Gastroesophageal sphincter (tissue), 4 donors: ENCODE measurements at regions not wholly inside any gene's neighbourhood (a gene's known extent, or its start where the extent isn't known, plus 50 kb on each side); places are given as distances from the start of the nearest gene placed in this dataset.

Experiments
- ATAC-seq: fragments of 150-250 bp; one replicate; pipeline ENCODE4 v1.9.1; 2016; ENCODE audit warnings: mild to moderate bottlenecking, moderate library complexity
- H3K27ac ChIP-seq, 4 donors: fragments of 200-600 bp; sonication (generic) in 3 of 4; 1 replicate in 3 of 4; 2 replicates in 1 of 4; pipeline ENCODE4 v1.5.1; 2016 to 2019
- H3K27me3 ChIP-seq: fragments of 200-600 bp; sonication (generic); one replicate; pipeline ENCODE4 v1.5.1; 2019
- H3K36me3 ChIP-seq, 2 donors: fragments of 200-600 bp; sonication (generic); one replicate each; pipeline ENCODE4 v1.5.1; 2019; ENCODE audit warnings: control low read depth in 1 of 2
- H3K4me1 ChIP-seq, 3 donors: fragments of 200-600 bp; sonication (generic); 1 replicate in 2 of 3; 2 replicates in 1 of 3; pipeline ENCODE4 v1.5.1; 2016 to 2019; ENCODE audit warnings: control low read depth in 2 of 3
- H3K4me3 ChIP-seq, 2 donors: fragments of 200-600 bp; sonication (generic); one replicate each; pipeline ENCODE4 v1.5.1; 2019; ENCODE audit warnings: mild to moderate bottlenecking in 1 of 2, moderate library complexity in 1 of 2
- H3K9me3 ChIP-seq, 3 donors: fragments of 200-600 bp; sonication (generic); one replicate each; pipeline ENCODE4 v1.5.1; 2017 to 2019; ENCODE audit warnings: control low read depth in 2 of 3
- EP300 ChIP-seq: sonication (generic); formaldehyde crosslinking; IDR thresholded peaks from one replicate; pipeline ENCODE4 v1.6.1; 2017; ENCODE audit warnings: antibody characterized with exemption, mild to moderate bottlenecking
- POLR2A ChIP-seq, 2 donors: fragments of 450-650 bp; IDR thresholded peaks; one replicate each; pipeline ENCODE4 v1.6.1; 2017; ENCODE audit warnings: antibody characterized with exemption in 2 of 2, mild to moderate bottlenecking in 2 of 2, moderate library complexity in 1 of 2
- POLR2AphosphoS5 ChIP-seq: sonication (generic); formaldehyde crosslinking; IDR thresholded peaks from one replicate; pipeline ENCODE4 v1.6.1; 2017; ENCODE audit warnings: antibody characterized with exemption
- WGBS, 2 donors: methylation state at CpG; one replicate each; pipeline ENCODE4 v1.1.5; 2018; ENCODE audit warnings: low coverage in 1 of 2; 5-methylcytosine and 5-hydroxymethylcytosine counted together
- TF ChIP-seq, protein P1 (sequence below), 4 experiments: fragments of 200-600 bp in 2 of 4; fragments of 450-650 bp in 2 of 4; sonication (generic) in 1 of 4; IDR thresholded peaks; one replicate each; pipeline ENCODE4 v1.5.1; 2017 to 2019; ENCODE audit warnings: antibody characterized with exemption in 4 of 4, mild to moderate bottlenecking in 2 of 4, moderate library complexity in 2 of 4

GRCh38 chr1:14310476-14310875 lies 288.0 kb upstream of the KAZN start:
- TF ChIP-seq EP300 (no peak), POLR2A (IDR thresholded peaks at IDR 0.05) (no peak), POLR2AphosphoS5 (no peak)
- TF ChIP-seq, protein P1, sequence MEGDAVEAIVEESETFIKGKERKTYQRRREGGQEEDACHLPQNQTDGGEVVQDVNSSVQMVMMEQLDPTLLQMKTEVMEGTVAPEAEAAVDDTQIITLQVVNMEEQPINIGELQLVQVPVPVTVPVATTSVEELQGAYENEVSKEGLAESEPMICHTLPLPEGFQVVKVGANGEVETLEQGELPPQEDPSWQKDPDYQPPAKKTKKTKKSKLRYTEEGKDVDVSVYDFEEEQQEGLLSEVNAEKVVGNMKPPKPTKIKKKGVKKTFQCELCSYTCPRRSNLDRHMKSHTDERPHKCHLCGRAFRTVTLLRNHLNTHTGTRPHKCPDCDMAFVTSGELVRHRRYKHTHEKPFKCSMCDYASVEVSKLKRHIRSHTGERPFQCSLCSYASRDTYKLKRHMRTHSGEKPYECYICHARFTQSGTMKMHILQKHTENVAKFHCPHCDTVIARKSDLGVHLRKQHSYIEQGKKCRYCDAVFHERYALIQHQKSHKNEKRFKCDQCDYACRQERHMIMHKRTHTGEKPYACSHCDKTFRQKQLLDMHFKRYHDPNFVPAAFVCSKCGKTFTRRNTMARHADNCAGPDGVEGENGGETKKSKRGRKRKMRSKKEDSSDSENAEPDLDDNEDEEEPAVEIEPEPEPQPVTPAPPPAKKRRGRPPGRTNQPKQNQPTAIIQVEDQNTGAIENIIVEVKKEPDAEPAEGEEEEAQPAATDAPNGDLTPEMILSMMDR (IDR thresholded peaks at IDR 0.05), result no peak
- H3K27ac ChIP-seq, result no peak overlapping the region
- no peak overlapping the region for H3K4me3 ChIP-seq
- H3K9me3 ChIP-seq, result peaks cover 0 to 5% (median 0%) of the 10 kb centered on the region in 3 donors
- no peaks in the 10 kb centered on the region for H3K36me3 ChIP-seq
- WGBS, 2 donors, result 93% methylated on average over 9 of the region's 9 CpGs; no CpG with 5 or more reads in 1 of the 2 donors
- H3K4me1 ChIP-seq, result peaks cover 0 to 12% (median 3%) of the 10 kb centered on the region in 3 donors
- no peaks in the 10 kb centered on the region for H3K27me3 ChIP-seq
- ATAC-seq, result no peak

GRCh38 chr1:14313731-14314431 lies 284.6 kb upstream of the KAZN start:
- Histone ChIP-seq H3K27me3 (no peaks in the 10 kb centered on the region), H3K4me3 (no peak overlapping the region), H3K9me3 (peaks cover 0 to 5% (median 0%) of the 10 kb centered on the region in 3 donors), H3K4me1 (no peaks in the 10 kb centered on the region), H3K27ac (no peak overlapping the region), H3K36me3 (no peaks in the 10 kb centered on the region)
- WGBS, 2 donors, result 60 to 71% methylated on average over 1 of the region's 1 CpG
- no peak for TF ChIP-seq POLR2A (IDR thresholded peaks at IDR 0.05)
- TF ChIP-seq POLR2AphosphoS5, result no peak
- TF ChIP-seq, protein P1 (IDR thresholded peaks at IDR 0.05), result no peak
- no peak for TF ChIP-seq EP300
- ATAC-seq, result no peak

DNA sequence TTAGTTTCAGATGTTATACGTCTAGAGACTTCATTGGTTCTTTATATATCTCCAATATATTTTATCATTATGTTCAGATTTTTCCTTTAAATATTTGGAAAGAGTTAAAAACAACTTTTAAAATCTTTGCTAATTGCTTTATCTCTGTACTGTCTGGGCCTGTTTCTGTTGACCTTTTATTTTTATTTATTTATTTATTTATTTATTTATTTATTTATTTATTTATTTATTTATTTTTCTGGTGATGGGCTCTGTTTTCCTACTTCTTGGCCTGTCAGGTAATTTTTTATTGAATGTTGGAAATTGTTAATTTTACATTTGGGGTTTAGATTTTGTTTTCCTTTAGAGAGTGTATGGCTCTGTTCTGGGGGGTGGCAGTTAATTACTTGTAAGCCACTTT lies 279.7 kb upstream of the KAZN start:
- H3K27me3 ChIP-seq, result no peaks in the 10 kb centered on the region
- 70 to 80% methylated on average over 1 of the region's 1 CpG for WGBS, 2 donors

GRCh38 chr1:14320518-14320917 lies 278.0 kb upstream of the KAZN start:
- Histone ChIP-seq H3K9me3 (no peaks in the 10 kb centered on the region), H3K36me3 (no peaks in the 10 kb centered on the region), H3K27ac (no peak overlapping the region), H3K4me3 (no peak overlapping the region), H3K4me1 (no peaks in the 10 kb centered on the region), H3K27me3 (no peaks in the 10 kb centered on the region)
- TF ChIP-seq POLR2AphosphoS5 (no peak), EP300 (no peak), POLR2A (IDR thresholded peaks at IDR 0.05) (no peak)
- TF ChIP-seq, protein P1 (IDR thresholded peaks at IDR 0.05), result no peak
- 59 to 79% methylated on average over 2 of the region's 2 CpGs for WGBS, 2 donors
- no peak for ATAC-seq

More for the DNA sequence above, 279.7 kb upstream of the KAZN start:
- H3K4me3 ChIP-seq, result no peak overlapping the region
- no peaks in the 10 kb centered on the region for H3K4me1 ChIP-seq
- no peak for ATAC-seq
- H3K9me3 ChIP-seq, result no peaks in the 10 kb centered on the region
- H3K27ac ChIP-seq, result no peak overlapping the region
- H3K36me3 ChIP-seq, result no peaks in the 10 kb centered on the region
- TF ChIP-seq POLR2AphosphoS5 (no peak), EP300 (no peak), POLR2A (IDR thresholded peaks at IDR 0.05) (no peak)
- TF ChIP-seq, protein P1 (IDR thresholded peaks at IDR 0.05), result no peak

DNA sequence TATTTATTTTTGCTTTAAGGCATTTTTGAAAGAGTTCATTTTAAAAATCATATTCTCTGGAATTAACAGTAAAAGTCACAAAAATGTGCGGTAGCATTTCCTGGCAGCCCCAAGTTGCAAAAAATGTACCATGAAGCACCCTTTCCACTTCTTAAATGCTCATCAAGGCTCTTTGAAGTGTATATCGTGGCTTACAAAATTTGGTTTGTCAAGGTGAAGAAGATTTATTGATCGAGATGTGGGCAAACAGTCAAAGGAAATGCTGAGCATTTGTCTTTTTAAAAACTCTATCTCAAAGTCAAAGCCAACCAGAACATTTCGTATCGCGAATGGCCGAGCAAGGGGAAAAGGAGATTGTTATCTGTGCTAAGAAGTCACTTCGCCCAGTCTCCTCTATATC lies 277.5 kb upstream of the KAZN start:
- no peak for ATAC-seq
- Histone ChIP-seq H3K9me3 (no peaks in the 10 kb centered on the region), H3K4me3 (no peak overlapping the region), H3K4me1 (no peaks in the 10 kb centered on the region), H3K27me3 (no peaks in the 10 kb centered on the region), H3K36me3 (no peaks in the 10 kb centered on the region), H3K27ac (no peak overlapping the region)
- TF ChIP-seq, protein P1 (IDR thresholded peaks at IDR 0.05), result no peak
- no peak for TF ChIP-seq POLR2A (IDR thresholded peaks at IDR 0.05)
- no peak for TF ChIP-seq EP300
- TF ChIP-seq POLR2AphosphoS5, result no peak
- WGBS, 2 donors, result 87% methylated on average over 8 of the region's 8 CpGs
